Mesothelial cell of epicardium (in vitro differentiated cells): ENCODE measurements at regions not wholly inside any gene's neighbourhood (a gene's known extent, or its start where the extent isn't known, plus 50 kb on each side); places are given as distances from the start of the nearest gene placed in this dataset.

Experiments used
- DNase-seq, 2 experiments: peaks; one replicate each; pipeline ENCODE4 v3.0.0; 2021; ENCODE audit warnings: low spot score in 2 of 2; ENCODE audit not compliant: unreplicated experiment in 2 of 2
- H3K27ac Mint-ChIP-seq: 2 replicates; pipeline ENCODE4 v1.8.0; 2021; ENCODE audit warnings: mixed read lengths
- H3K27me3 Mint-ChIP-seq: 2 replicates; pipeline ENCODE4 v1.8.0; 2021; ENCODE audit warnings: low read depth, mixed read lengths
- H3K36me3 Mint-ChIP-seq: 2 replicates; pipeline ENCODE4 v1.8.0; 2021; ENCODE audit warnings: mixed read lengths
- H3K4me1 Mint-ChIP-seq: 2 replicates; pipeline ENCODE4 v1.8.0; 2021; ENCODE audit warnings: mixed read lengths
- H3K4me3 Mint-ChIP-seq: 2 replicates; pipeline ENCODE4 v1.8.0; 2021; ENCODE audit warnings: mild to moderate bottlenecking, moderate library complexity, mixed read lengths
- H3K9me3 Mint-ChIP-seq: 2 replicates; pipeline ENCODE4 v1.8.0; 2021; ENCODE audit warnings: mixed read lengths
- TF ChIP-seq, protein P1 (sequence below): fragments of 200-600 bp; sonication (generic); IDR thresholded peaks from one replicate; pipeline ENCODE4 v1.5.0; 2021; ENCODE audit warnings: antibody characterized with exemption; ENCODE audit not compliant: unreplicated experiment

DNA sequence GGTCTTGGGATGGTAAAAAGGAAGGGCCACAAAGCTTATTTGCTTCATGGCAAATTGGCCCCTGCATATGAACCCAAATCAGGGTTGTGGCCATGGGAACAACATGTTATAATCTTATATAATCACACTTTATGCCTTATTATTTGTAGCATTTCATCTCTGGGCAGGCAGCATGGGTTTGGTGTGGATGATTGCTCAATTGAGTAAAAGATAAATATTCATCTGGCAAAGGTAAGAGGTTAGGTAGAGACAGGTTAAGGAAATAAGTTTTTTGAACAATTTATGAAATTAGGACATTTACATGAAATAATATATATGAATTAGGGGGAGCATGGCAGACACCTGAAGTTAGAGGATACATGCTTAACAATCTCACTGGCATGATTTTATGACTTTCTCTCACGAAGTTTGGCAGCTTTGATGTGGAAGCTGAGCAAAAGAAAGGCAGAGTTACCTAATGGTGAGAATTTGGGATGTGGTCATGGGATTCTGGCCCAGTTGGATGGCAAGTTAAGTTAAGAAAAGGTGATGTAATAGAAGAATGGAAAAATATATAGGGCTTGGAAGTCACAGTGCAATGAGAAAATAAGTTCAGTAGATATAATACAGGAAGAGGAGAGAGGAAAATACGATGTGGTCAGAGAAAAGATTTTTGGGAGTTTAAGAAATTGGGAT, 88.1 kb upstream of the FAM3C start:
- no peak for DNase-seq
- no peaks in the 10 kb centered on the region for H3K36me3 Mint-ChIP-seq
- no peak overlapping the region for H3K27ac Mint-ChIP-seq
- TF ChIP-seq, protein P1, sequence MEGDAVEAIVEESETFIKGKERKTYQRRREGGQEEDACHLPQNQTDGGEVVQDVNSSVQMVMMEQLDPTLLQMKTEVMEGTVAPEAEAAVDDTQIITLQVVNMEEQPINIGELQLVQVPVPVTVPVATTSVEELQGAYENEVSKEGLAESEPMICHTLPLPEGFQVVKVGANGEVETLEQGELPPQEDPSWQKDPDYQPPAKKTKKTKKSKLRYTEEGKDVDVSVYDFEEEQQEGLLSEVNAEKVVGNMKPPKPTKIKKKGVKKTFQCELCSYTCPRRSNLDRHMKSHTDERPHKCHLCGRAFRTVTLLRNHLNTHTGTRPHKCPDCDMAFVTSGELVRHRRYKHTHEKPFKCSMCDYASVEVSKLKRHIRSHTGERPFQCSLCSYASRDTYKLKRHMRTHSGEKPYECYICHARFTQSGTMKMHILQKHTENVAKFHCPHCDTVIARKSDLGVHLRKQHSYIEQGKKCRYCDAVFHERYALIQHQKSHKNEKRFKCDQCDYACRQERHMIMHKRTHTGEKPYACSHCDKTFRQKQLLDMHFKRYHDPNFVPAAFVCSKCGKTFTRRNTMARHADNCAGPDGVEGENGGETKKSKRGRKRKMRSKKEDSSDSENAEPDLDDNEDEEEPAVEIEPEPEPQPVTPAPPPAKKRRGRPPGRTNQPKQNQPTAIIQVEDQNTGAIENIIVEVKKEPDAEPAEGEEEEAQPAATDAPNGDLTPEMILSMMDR, result no peak
- H3K4me1 Mint-ChIP-seq, result peaks cover 35% of the 10 kb centered on the region
- no peaks in the 10 kb centered on the region for H3K9me3 Mint-ChIP-seq
- no peaks in the 10 kb centered on the region for H3K27me3 Mint-ChIP-seq
- H3K4me3 Mint-ChIP-seq, result no peak overlapping the region

DNA sequence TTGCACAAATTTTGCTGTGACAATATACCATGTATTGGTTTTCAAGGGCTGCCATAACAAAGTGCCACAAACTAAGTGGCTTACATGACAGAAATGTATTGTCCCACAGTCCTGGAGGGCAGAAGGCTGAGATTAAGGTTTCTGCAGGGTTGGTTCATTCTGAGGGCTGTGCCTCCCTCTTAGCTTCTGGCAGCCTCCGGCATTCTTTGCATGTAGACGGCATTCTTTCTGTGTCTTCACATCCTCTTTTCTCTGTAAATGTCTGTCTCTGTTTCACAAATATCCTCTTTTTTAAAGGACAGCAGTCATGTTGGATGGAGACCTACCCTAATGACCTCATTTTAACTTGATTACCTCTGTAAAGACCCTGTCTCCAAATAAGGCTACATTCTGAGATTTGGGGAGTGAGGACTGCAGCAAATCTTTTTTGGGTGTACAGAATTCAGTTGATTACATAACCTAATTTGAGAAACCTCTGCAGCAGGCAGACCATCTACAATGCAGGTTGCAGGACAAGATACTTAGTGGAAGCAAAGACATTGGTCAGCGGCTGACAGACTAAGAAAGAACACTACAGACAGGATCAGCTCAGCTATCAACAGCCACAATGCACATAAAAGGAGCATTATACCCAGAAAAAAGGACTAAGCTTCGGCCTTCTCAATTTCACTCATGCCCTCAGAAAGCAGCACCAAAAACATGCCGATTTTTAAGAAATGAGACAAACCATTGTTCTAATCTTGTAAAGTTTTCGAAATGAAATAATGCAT, 84.6 kb upstream of the FAM3C start:
- H3K4me3 Mint-ChIP-seq, result no peak overlapping the region
- H3K36me3 Mint-ChIP-seq, result no peaks in the 10 kb centered on the region
- TF ChIP-seq, protein P1, result no peak
- H3K9me3 Mint-ChIP-seq, result no peaks in the 10 kb centered on the region
- no peaks in the 10 kb centered on the region for H3K27me3 Mint-ChIP-seq
- peak overlapping the region; percentile 81 for H3K27ac Mint-ChIP-seq
- H3K4me1 Mint-ChIP-seq, result peaks cover 32% of the 10 kb centered on the region
- DNase-seq, result no peak

DNA sequence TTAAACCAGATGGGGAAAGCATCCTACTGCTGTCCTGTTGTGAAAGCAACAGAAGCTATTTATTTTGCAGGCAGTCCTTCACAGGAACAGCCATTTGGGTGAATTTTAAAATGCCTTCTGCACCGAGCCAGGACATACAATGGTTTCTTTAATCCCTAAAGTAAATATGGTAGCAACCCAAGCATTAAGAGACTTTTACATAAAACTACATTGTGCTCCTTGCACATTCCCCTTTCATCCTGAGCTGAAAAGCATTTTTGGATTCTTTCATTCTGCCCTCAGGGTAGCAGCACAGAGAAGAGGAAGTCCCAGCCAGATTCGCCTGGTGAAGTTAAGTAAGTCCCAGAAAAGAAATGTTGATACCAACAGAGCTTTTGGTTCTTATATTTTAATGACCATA, 84.0 kb upstream of the FAM3C start:
- DNase-seq, result no peak
- Mint-ChIP-seq H3K27me3 (no peaks in the 10 kb centered on the region), H3K4me1 (peaks cover 30% of the 10 kb centered on the region), H3K9me3 (no peaks in the 10 kb centered on the region), H3K36me3 (no peaks in the 10 kb centered on the region), H3K27ac (peak overlapping the region; percentile 81), H3K4me3 (no peak overlapping the region)
- TF ChIP-seq, protein P1, result no peak

DNA sequence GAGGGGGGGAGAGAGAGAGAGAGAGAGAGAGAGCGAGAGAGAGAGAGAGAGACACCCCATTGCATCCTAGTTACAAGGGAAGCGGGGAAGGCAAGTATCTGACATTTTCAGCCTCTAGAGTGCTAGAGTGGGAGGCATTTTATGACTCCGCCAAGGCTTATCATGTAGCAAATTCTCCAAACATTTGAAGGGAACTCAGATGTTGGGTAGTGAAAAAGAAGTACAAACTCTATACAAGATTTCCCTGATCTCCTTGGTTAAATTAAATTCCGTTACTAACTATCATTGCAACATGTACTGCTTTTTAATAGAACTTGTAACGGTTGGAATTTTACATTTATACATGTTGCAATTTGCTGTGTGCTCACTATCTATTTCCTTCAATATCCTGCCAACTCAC, 83.4 kb upstream of the FAM3C start:
- no peaks in the 10 kb centered on the region for H3K27me3 Mint-ChIP-seq
- TF ChIP-seq, protein P1, result no peak
- no peak for DNase-seq
- peaks cover 33% of the 10 kb centered on the region for H3K4me1 Mint-ChIP-seq
- no peak overlapping the region for H3K27ac Mint-ChIP-seq
- no peaks in the 10 kb centered on the region for H3K36me3 Mint-ChIP-seq
- H3K9me3 Mint-ChIP-seq, result no peaks in the 10 kb centered on the region
- H3K4me3 Mint-ChIP-seq, result no peak overlapping the region

DNA sequence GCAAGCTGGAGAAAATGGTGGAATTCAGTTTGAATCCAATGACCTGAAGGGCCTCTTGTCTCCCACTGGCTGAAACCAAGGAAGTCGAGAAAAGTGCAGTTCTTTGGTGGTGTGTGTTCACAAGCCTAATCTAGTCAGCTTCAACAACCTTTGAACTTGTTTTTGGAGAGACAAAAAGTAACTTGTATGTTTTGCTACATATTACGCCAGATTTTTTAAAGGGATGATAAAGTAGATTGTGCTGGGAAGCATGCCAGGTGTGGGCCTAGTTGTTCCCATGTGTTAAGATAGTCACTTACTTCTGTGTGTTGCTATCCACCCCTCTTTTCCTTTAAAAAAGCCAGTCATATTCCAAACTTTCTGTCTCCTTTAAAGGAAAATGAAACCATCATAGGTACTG, 79.7 kb upstream of the FAM3C start:
- no peaks in the 10 kb centered on the region for H3K9me3 Mint-ChIP-seq
- no peaks in the 10 kb centered on the region for H3K36me3 Mint-ChIP-seq
- H3K4me3 Mint-ChIP-seq, result no peak overlapping the region
- no peaks in the 10 kb centered on the region for H3K27me3 Mint-ChIP-seq
- H3K4me1 Mint-ChIP-seq, result peaks cover 26% of the 10 kb centered on the region
- H3K27ac Mint-ChIP-seq, result no peak overlapping the region
- no peak for DNase-seq
- TF ChIP-seq, protein P1, result no peak
